GM23338 (cell line): ENCODE measurements at regions not wholly inside any gene's neighbourhood (a gene's known extent, or its start where the extent isn't known, plus 50 kb on each side); places are given as distances from the start of the nearest gene placed in this dataset.

Experiments used
- ATAC-seq: fragments of 200-7000 bp; cut with Tn5 transposase; 3 replicates; pipeline ENCODE4 v1.9.1; 2020
- DNase-seq: peaks from one replicate; pipeline ENCODE4 v3.0.0-alpha.2; 2015; ENCODE audit warnings: low spot score
- H2AFZ ChIP-seq: fragments of 200-600 bp; sonication (generic); 2 replicates; pipeline ENCODE4 v1.8.0; 2016; ENCODE audit warnings: antibody characterized with exemption, mild to moderate bottlenecking, moderate library complexity
- H3F3A ChIP-seq: fragments of 200-600 bp; sonication (generic); replicated peaks from 2 replicates; pipeline ENCODE4 v1.8.0; 2017; ENCODE audit warnings: antibody characterized with exemption, mixed run types, low read depth
- H3K27ac ChIP-seq: fragments of 200-600 bp; sonication (generic); 2 replicates; pipeline ENCODE4 v1.6.1; 2016; ENCODE audit warnings: low read depth
- H3K27me3 ChIP-seq: fragments of 200-600 bp; sonication (generic); 2 replicates; pipeline ENCODE4 v1.8.0; 2016; ENCODE audit warnings: mild to moderate bottlenecking, mixed run types, moderate library complexity; ENCODE audit not compliant: insufficient read depth
- H3K36me3 ChIP-seq: fragments of 200-600 bp; sonication (generic); 2 replicates; pipeline ENCODE4 v1.8.0; 2016; ENCODE audit warnings: mild to moderate bottlenecking; ENCODE audit not compliant: insufficient read depth
- H3K4me1 ChIP-seq: fragments of 200-600 bp; sonication (generic); 2 replicates; pipeline ENCODE4 v1.8.0; 2016; ENCODE audit warnings: mild to moderate bottlenecking, moderate library complexity; ENCODE audit not compliant: insufficient read depth
- H3K4me2 ChIP-seq: fragments of 200-600 bp; sonication (generic); 2 replicates; pipeline ENCODE4 v1.7.1; 2017; ENCODE audit warnings: mixed run types
- H3K4me3 ChIP-seq: fragments of 200-600 bp; sonication (generic); 2 replicates; pipeline ENCODE4 v1.6.1; 2016; ENCODE audit warnings: mixed run types
- H3K79me2 ChIP-seq: fragments of 200-600 bp; sonication (generic); replicated peaks from 2 replicates; pipeline ENCODE4 v1.8.0; 2017; ENCODE audit warnings: mild to moderate bottlenecking; ENCODE audit not compliant: insufficient read depth
- H3K9me2 ChIP-seq: fragments of 200-600 bp; sonication (generic); 2 replicates; pipeline ENCODE4 v1.8.0; 2017; ENCODE audit not compliant: insufficient read depth
- H4K20me1 ChIP-seq: fragments of 200-600 bp; sonication (generic); replicated peaks from 2 replicates; pipeline ENCODE4 v1.8.0; 2017; ENCODE audit warnings: mild to moderate bottlenecking; ENCODE audit not compliant: insufficient read depth
- H3K27ac Mint-ChIP-seq: 2 replicates; pipeline ENCODE4 v1.8.0; 2020; ENCODE audit warnings: inconsistent platforms, mild to moderate bottlenecking, moderate library complexity, mixed read lengths
- H3K27me3 Mint-ChIP-seq: 3 replicates; pipeline ENCODE4 v1.8.0; 2022; ENCODE audit warnings: low read depth, mild to moderate bottlenecking, moderate library complexity, mixed read lengths, inconsistent platforms; ENCODE audit not compliant: insufficient read depth, poor library complexity
- H3K36me3 Mint-ChIP-seq: 3 replicates; pipeline ENCODE4 v1.8.0; 2021; ENCODE audit warnings: low read depth, mild to moderate bottlenecking, inconsistent platforms, moderate library complexity, mixed read lengths
- H3K4me1 Mint-ChIP-seq: 3 replicates; pipeline ENCODE4 v1.8.0; 2020; ENCODE audit warnings: mild to moderate bottlenecking, inconsistent platforms, mixed read lengths
- H3K4me3 Mint-ChIP-seq: 3 replicates; pipeline ENCODE4 v1.8.0; 2021; ENCODE audit warnings: moderate library complexity, mild to moderate bottlenecking, inconsistent platforms, mixed read lengths
- H3K9me3 Mint-ChIP-seq: 3 replicates; pipeline ENCODE4 v1.8.0; 2020; ENCODE audit warnings: moderate library complexity, mild to moderate bottlenecking, inconsistent platforms, mixed read lengths
- CREB1 ChIP-seq: fragments of 250-450 bp; sonication (Bioruptor Pico); IDR thresholded peaks from 2 replicates; pipeline ENCODE4 v1.5.0; 2020; ENCODE audit warnings: low read depth, mild to moderate bottlenecking, moderate library complexity
- EZH2 ChIP-seq: fragments of 200-600 bp; sonication (generic); IDR thresholded peaks from one replicate; pipeline ENCODE4 v1.8.0; 2017; ENCODE audit warnings: antibody characterized with exemption, mild to moderate bottlenecking, low read depth; ENCODE audit not compliant: unreplicated experiment
- EZH2phosphoT487 ChIP-seq: fragments of 200-600 bp; sonication (generic); IDR thresholded peaks from one replicate; pipeline ENCODE4 v1.8.1; 2018; ENCODE audit warnings: antibody characterized with exemption; ENCODE audit not compliant: unreplicated experiment
- JUNB ChIP-seq: IDR thresholded peaks from one replicate; pipeline ENCODE4 v1.6.1; 2016; ENCODE audit warnings: antibody characterized with exemption; ENCODE audit not compliant: unreplicated experiment
- NANOG ChIP-seq: IDR thresholded peaks from 2 replicates; pipeline ENCODE4 v1.6.1; 2016; ENCODE audit warnings: antibody characterized with exemption, borderline replicate concordance
- POLR2AphosphoS5 ChIP-seq: IDR thresholded peaks from 2 replicates; pipeline ENCODE4 v1.6.1; 2016; ENCODE audit warnings: antibody characterized with exemption, low read depth
- STAT1 ChIP-seq: IDR thresholded peaks from one replicate; pipeline ENCODE4 v1.6.1; 2016; ENCODE audit warnings: antibody characterized with exemption; ENCODE audit not compliant: unreplicated experiment
- ZNF114 ChIP-seq: fragments of 250-450 bp; sonication (Bioruptor Pico); IDR thresholded peaks from 2 replicates; pipeline ENCODE4 v1.5.0; 2020; ENCODE audit warnings: mild to moderate bottlenecking, moderate library complexity
- ZNF331 ChIP-seq: fragments of 250-450 bp; sonication (Bioruptor Pico); IDR thresholded peaks from 2 replicates; pipeline ENCODE4 v1.5.0; 2020; ENCODE audit warnings: low read depth, mild to moderate bottlenecking, moderate library complexity
- ZNF462 ChIP-seq: fragments of 250-450 bp; sonication (Bioruptor Pico); IDR thresholded peaks from 2 replicates; pipeline ENCODE4 v1.5.0; 2020; ENCODE audit warnings: mild to moderate bottlenecking, moderate library complexity
- TF ChIP-seq, protein P1 (sequence below), 2 experiments: fragments of 200-600 bp in 1 of 2; sonication (generic) in 1 of 2; conservative IDR thresholded peaks; 2 replicates each; pipeline versions ENCODE4 v1.5.1 to v1.6.1; 2016 to 2017; ENCODE audit warnings: antibody characterized with exemption in 2 of 2, low read depth in 2 of 2, mild to moderate bottlenecking in 2 of 2, moderate library complexity in 1 of 2
- TF ChIP-seq, protein P2 (sequence below): IDR thresholded peaks from one replicate; pipeline ENCODE4 v1.6.1; 2018; ENCODE audit warnings: antibody characterized with exemption; ENCODE audit not compliant: unreplicated experiment
- TF ChIP-seq, protein P3 (sequence below): IDR thresholded peaks from 2 replicates; pipeline ENCODE4 v1.6.1; 2016; ENCODE audit warnings: antibody characterized with exemption

- Histone ChIP-seq H2AFZ (no peak overlapping the region), H3K36me3 (no peaks in the 10 kb centered on the region), H3K4me1 (no peaks in the 10 kb centered on the region; the same call in 1 of the 2 replicates), H3K27ac (no peak overlapping the region), H3K4me3 (no peak overlapping the region), H3F3A (no peaks in the 10 kb centered on the region), H4K20me1 (no peaks in the 10 kb centered on the region), H3K4me2 (no peak overlapping the region), H3K9me2 (peaks cover 10% of the 10 kb centered on the region; the same call in 1 of the 2 replicates), H3K79me2 (no peaks in the 10 kb centered on the region), H3K27me3 (no peaks in the 10 kb centered on the region)
- ATAC-seq: no peak
- H3K27ac Mint-ChIP-seq: no peak overlapping the region
- TF ChIP-seq ZNF331 (CRISPR knock-in tag): no peak
- no peak for TF ChIP-seq JUNB
- TF ChIP-seq, protein P1, sequence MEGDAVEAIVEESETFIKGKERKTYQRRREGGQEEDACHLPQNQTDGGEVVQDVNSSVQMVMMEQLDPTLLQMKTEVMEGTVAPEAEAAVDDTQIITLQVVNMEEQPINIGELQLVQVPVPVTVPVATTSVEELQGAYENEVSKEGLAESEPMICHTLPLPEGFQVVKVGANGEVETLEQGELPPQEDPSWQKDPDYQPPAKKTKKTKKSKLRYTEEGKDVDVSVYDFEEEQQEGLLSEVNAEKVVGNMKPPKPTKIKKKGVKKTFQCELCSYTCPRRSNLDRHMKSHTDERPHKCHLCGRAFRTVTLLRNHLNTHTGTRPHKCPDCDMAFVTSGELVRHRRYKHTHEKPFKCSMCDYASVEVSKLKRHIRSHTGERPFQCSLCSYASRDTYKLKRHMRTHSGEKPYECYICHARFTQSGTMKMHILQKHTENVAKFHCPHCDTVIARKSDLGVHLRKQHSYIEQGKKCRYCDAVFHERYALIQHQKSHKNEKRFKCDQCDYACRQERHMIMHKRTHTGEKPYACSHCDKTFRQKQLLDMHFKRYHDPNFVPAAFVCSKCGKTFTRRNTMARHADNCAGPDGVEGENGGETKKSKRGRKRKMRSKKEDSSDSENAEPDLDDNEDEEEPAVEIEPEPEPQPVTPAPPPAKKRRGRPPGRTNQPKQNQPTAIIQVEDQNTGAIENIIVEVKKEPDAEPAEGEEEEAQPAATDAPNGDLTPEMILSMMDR (conservative IDR thresholded peaks at IDR 0.05; ENCODE audit: low read depth in 2 of 2): no peak
- TF ChIP-seq POLR2AphosphoS5: no peak
- TF ChIP-seq, protein P2, sequence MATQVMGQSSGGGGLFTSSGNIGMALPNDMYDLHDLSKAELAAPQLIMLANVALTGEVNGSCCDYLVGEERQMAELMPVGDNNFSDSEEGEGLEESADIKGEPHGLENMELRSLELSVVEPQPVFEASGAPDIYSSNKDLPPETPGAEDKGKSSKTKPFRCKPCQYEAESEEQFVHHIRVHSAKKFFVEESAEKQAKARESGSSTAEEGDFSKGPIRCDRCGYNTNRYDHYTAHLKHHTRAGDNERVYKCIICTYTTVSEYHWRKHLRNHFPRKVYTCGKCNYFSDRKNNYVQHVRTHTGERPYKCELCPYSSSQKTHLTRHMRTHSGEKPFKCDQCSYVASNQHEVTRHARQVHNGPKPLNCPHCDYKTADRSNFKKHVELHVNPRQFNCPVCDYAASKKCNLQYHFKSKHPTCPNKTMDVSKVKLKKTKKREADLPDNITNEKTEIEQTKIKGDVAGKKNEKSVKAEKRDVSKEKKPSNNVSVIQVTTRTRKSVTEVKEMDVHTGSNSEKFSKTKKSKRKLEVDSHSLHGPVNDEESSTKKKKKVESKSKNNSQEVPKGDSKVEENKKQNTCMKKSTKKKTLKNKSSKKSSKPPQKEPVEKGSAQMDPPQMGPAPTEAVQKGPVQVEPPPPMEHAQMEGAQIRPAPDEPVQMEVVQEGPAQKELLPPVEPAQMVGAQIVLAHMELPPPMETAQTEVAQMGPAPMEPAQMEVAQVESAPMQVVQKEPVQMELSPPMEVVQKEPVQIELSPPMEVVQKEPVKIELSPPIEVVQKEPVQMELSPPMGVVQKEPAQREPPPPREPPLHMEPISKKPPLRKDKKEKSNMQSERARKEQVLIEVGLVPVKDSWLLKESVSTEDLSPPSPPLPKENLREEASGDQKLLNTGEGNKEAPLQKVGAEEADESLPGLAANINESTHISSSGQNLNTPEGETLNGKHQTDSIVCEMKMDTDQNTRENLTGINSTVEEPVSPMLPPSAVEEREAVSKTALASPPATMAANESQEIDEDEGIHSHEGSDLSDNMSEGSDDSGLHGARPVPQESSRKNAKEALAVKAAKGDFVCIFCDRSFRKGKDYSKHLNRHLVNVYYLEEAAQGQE: no peak
- no peak for TF ChIP-seq EZH2phosphoT487
- no peak for TF ChIP-seq CREB1 (CRISPR knock-in tag)
- TF ChIP-seq ZNF114 (CRISPR knock-in tag): no peak
- TF ChIP-seq, protein P3, sequence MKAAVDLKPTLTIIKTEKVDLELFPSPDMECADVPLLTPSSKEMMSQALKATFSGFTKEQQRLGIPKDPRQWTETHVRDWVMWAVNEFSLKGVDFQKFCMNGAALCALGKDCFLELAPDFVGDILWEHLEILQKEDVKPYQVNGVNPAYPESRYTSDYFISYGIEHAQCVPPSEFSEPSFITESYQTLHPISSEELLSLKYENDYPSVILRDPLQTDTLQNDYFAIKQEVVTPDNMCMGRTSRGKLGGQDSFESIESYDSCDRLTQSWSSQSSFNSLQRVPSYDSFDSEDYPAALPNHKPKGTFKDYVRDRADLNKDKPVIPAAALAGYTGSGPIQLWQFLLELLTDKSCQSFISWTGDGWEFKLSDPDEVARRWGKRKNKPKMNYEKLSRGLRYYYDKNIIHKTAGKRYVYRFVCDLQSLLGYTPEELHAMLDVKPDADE: no peak
- no peak for TF ChIP-seq EZH2
- no peak for TF ChIP-seq ZNF462
- TF ChIP-seq STAT1: no peak
- no peak for TF ChIP-seq NANOG
- peaks cover 9% of the 10 kb centered on the region for H3K9me3 Mint-ChIP-seq
- peaks cover 4% of the 10 kb centered on the region for H3K27me3 Mint-ChIP-seq
- no peak for DNase-seq
- H3K4me1 Mint-ChIP-seq: no peaks in the 10 kb centered on the region
- no peaks in the 10 kb centered on the region for H3K36me3 Mint-ChIP-seq
- H3K4me3 Mint-ChIP-seq: no peak overlapping the region
Observed at GRCh38 chr1:213623064-213623581, 364.6 kb upstream of the PROX1 start.
